LNCaP clone FGC (cell line): ENCODE measurements at regions not wholly inside any gene's neighbourhood (a gene's known extent, or its start where the extent isn't known, plus 50 kb on each side); places are given as distances from the start of the nearest gene placed in this dataset.

ENCODE experiments used
- DNase-seq: peaks from one replicate; pipeline ENCODE4 v3.0.0-alpha.2; 2011; ENCODE audit warnings: low read depth
- H3K4me3 ChIP-seq: 2 replicates; pipeline ENCODE4 v1.5.1; 2011; ENCODE audit warnings: mild to moderate bottlenecking, low read depth, low read length, control low read depth
- CTCF ChIP-seq: IDR thresholded peaks from 2 replicates; pipeline ENCODE4 v1.5.1; 2012; ENCODE audit warnings: mild to moderate bottlenecking; ENCODE audit not compliant: control insufficient read depth, insufficient read depth; ENCODE audit errors: extremely low read depth

- no peak for TF ChIP-seq CTCF
- DNase-seq, result no peak
- no peak overlapping the region for H3K4me3 ChIP-seq
Observed at GRCh38 chr5:105407200-105407599, 1844.6 kb upstream of the NUDT12 start.

GRCh38 chr5:105397749-105398148 is 1835.2 kb upstream of the NUDT12 start:
- H3K4me3 ChIP-seq, result no peak overlapping the region
- DNase-seq, result no peak
- TF ChIP-seq CTCF, result no peak

- no peak for DNase-seq
- no peak for TF ChIP-seq CTCF
- no peak overlapping the region for H3K4me3 ChIP-seq
Observed at GRCh38 chr5:105392710-105393149, 1830.1 kb upstream of the NUDT12 start.

- no peak for DNase-seq
- TF ChIP-seq CTCF, result no peak
- no peak overlapping the region for H3K4me3 ChIP-seq
Observed at GRCh38 chr5:105392122-105392709, 1829.6 kb upstream of the NUDT12 start.

GRCh38 chr5:105380126-105380525 is 1817.5 kb upstream of the NUDT12 start:
- TF ChIP-seq CTCF, result no peak
- no peak overlapping the region for H3K4me3 ChIP-seq
- no peak for DNase-seq

- TF ChIP-seq CTCF, result no peak
- no peak overlapping the region for H3K4me3 ChIP-seq
- DNase-seq, result no peak
Observed at GRCh38 chr5:105371169-105371568, 1808.6 kb upstream of the NUDT12 start.

- TF ChIP-seq CTCF, result no peak
- DNase-seq, result no peak
Observed at GRCh38 chr5:105350486-105351140, 1788.0 kb upstream of the NUDT12 start.

More at GRCh38 chr5:105350486-105351140, 1788.0 kb upstream of the NUDT12 start:
- no peak overlapping the region for H3K4me3 ChIP-seq
